ENCODE measurements at regions not wholly inside any gene's neighbourhood (a gene's known extent, or its start where the extent isn't known, plus 50 kb on each side); places are given as distances from the start of the nearest gene placed in this dataset.

GRCh38 chr7:156402255-156402654 is 238.3 kb upstream of the RNF32 start:
- no peaks in the 10 kb centered on the region for H3K36me3 ChIP-seq (ENCODE audit: control insufficient read depth, insufficient read depth, low read length)
- H3K4me3 ChIP-seq (ENCODE audit: low read length) = no peak overlapping the region
- no peak overlapping the region for H3K27ac ChIP-seq (ENCODE audit: low read length)
- no peaks in the 10 kb centered on the region for H3K4me1 ChIP-seq (ENCODE audit: control insufficient read depth, insufficient read depth, low read length)
- no peaks in the 10 kb centered on the region for H3K9me3 ChIP-seq (replicated peaks; ENCODE audit: control insufficient read depth, low read depth, low read length)
- DNase-seq = no peak
- 100% methylated on average over 6 of the region's 11 CpGs for WGBS (ENCODE audit: insufficient coverage)
- H3K27me3 ChIP-seq (ENCODE audit: control insufficient read depth, insufficient read depth, low read length) = no peaks in the 10 kb centered on the region

GRCh38 chr7:156401617-156402016 is 239.0 kb upstream of the RNF32 start:
- Histone ChIP-seq H3K4me3 (ENCODE audit: low read length) (no peak overlapping the region), H3K27ac (ENCODE audit: low read length) (no peak overlapping the region), H3K36me3 (ENCODE audit: control insufficient read depth, insufficient read depth, low read length) (no peaks in the 10 kb centered on the region), H3K27me3 (ENCODE audit: control insufficient read depth, insufficient read depth, low read length) (no peaks in the 10 kb centered on the region), H3K9me3 (replicated peaks; ENCODE audit: control insufficient read depth, low read depth, low read length) (no peaks in the 10 kb centered on the region), H3K4me1 (ENCODE audit: control insufficient read depth, insufficient read depth, low read length) (no peaks in the 10 kb centered on the region)
- DNase-seq = no peak
- WGBS (ENCODE audit: insufficient coverage) = no CpG with 5 or more reads among the region's 9 CpGs

- Histone ChIP-seq H3K27me3 (ENCODE audit: control insufficient read depth, insufficient read depth, low read length) (no peaks in the 10 kb centered on the region), H3K4me1 (ENCODE audit: control insufficient read depth, insufficient read depth, low read length) (no peaks in the 10 kb centered on the region), H3K4me3 (ENCODE audit: low read length) (no peak overlapping the region), H3K9me3 (replicated peaks; ENCODE audit: control insufficient read depth, low read depth, low read length) (no peaks in the 10 kb centered on the region), H3K27ac (ENCODE audit: low read length) (no peak overlapping the region), H3K36me3 (ENCODE audit: control insufficient read depth, insufficient read depth, low read length) (no peaks in the 10 kb centered on the region)
- WGBS (ENCODE audit: insufficient coverage) = no CpG with 5 or more reads among the region's 5 CpGs
- DNase-seq = no peak
Measured at GRCh38 chr7:156400046-156400445, 240.5 kb upstream of the RNF32 start.

- Histone ChIP-seq H3K36me3 (ENCODE audit: control insufficient read depth, insufficient read depth, low read length) (no peaks in the 10 kb centered on the region), H3K4me1 (ENCODE audit: control insufficient read depth, insufficient read depth, low read length) (no peaks in the 10 kb centered on the region), H3K27me3 (ENCODE audit: control insufficient read depth, insufficient read depth, low read length) (no peaks in the 10 kb centered on the region), H3K9me3 (replicated peaks; ENCODE audit: control insufficient read depth, low read depth, low read length) (no peaks in the 10 kb centered on the region), H3K27ac (ENCODE audit: low read length) (no peak overlapping the region), H3K4me3 (ENCODE audit: low read length) (no peak overlapping the region)
- WGBS (ENCODE audit: insufficient coverage) = 77% methylated on average over 16 of the region's 19 CpGs
- no peak for DNase-seq
Measured at GRCh38 chr7:156397249-156397648, 243.3 kb upstream of the RNF32 start.

GRCh38 chr7:156389116-156389692 is 251.4 kb upstream of the RNF32 start:
- Histone ChIP-seq H3K4me1 (ENCODE audit: control insufficient read depth, insufficient read depth, low read length) (no peaks in the 10 kb centered on the region), H3K36me3 (ENCODE audit: control insufficient read depth, insufficient read depth, low read length) (no peaks in the 10 kb centered on the region), H3K9me3 (replicated peaks; ENCODE audit: control insufficient read depth, low read depth, low read length) (no peaks in the 10 kb centered on the region), H3K27me3 (ENCODE audit: control insufficient read depth, insufficient read depth, low read length) (no peaks in the 10 kb centered on the region), H3K4me3 (ENCODE audit: low read length) (no peak overlapping the region), H3K27ac (ENCODE audit: low read length) (no peak overlapping the region)
- no peak for DNase-seq
- WGBS (ENCODE audit: insufficient coverage) = 87% methylated on average over 20 of the region's 24 CpGs

- no peaks in the 10 kb centered on the region for H3K36me3 ChIP-seq (ENCODE audit: control insufficient read depth, insufficient read depth, low read length)
- no peaks in the 10 kb centered on the region for H3K27me3 ChIP-seq (ENCODE audit: control insufficient read depth, insufficient read depth, low read length)
- no peaks in the 10 kb centered on the region for H3K9me3 ChIP-seq (replicated peaks; ENCODE audit: control insufficient read depth, low read depth, low read length)
- H3K4me3 ChIP-seq (ENCODE audit: low read length) = no peak overlapping the region
- H3K4me1 ChIP-seq (ENCODE audit: control insufficient read depth, insufficient read depth, low read length) = no peaks in the 10 kb centered on the region
- no peak overlapping the region for H3K27ac ChIP-seq (ENCODE audit: low read length)
- peak; percentile 13 for DNase-seq
- WGBS (ENCODE audit: insufficient coverage) = 6% methylated on average over 6 of the region's 6 CpGs
Measured at GRCh38 chr7:156386097-156386496, 254.5 kb upstream of the RNF32 start.

- H3K4me3 ChIP-seq (ENCODE audit: low read length) = no peak overlapping the region
- H3K27me3 ChIP-seq (ENCODE audit: control insufficient read depth, insufficient read depth, low read length) = no peaks in the 10 kb centered on the region
- DNase-seq = no peak
- no peaks in the 10 kb centered on the region for H3K36me3 ChIP-seq (ENCODE audit: control insufficient read depth, insufficient read depth, low read length)
- 90% methylated on average over 14 of the region's 14 CpGs for WGBS (ENCODE audit: insufficient coverage)
- no peaks in the 10 kb centered on the region for H3K9me3 ChIP-seq (replicated peaks; ENCODE audit: control insufficient read depth, low read depth, low read length)
- no peaks in the 10 kb centered on the region for H3K4me1 ChIP-seq (ENCODE audit: control insufficient read depth, insufficient read depth, low read length)
- H3K27ac ChIP-seq (ENCODE audit: low read length) = no peak overlapping the region
Measured at GRCh38 chr7:156384706-156385105, 255.9 kb upstream of the RNF32 start.

- Histone ChIP-seq H3K4me1 (ENCODE audit: control insufficient read depth, insufficient read depth, low read length) (no peaks in the 10 kb centered on the region), H3K27ac (ENCODE audit: low read length) (no peak overlapping the region), H3K36me3 (ENCODE audit: control insufficient read depth, insufficient read depth, low read length) (no peaks in the 10 kb centered on the region), H3K9me3 (replicated peaks; ENCODE audit: control insufficient read depth, low read depth, low read length) (no peaks in the 10 kb centered on the region), H3K4me3 (ENCODE audit: low read length) (no peak overlapping the region), H3K27me3 (ENCODE audit: control insufficient read depth, insufficient read depth, low read length) (no peaks in the 10 kb centered on the region)
- no peak for DNase-seq
- WGBS (ENCODE audit: insufficient coverage) = 52% methylated on average over 2 of the region's 4 CpGs
Measured at GRCh38 chr7:156383526-156383925, 257.0 kb upstream of the RNF32 start.

GRCh38 chr7:156380261-156380660 is 260.3 kb upstream of the RNF32 start:
- WGBS (ENCODE audit: insufficient coverage) = 80% methylated on average over 1 of the region's 4 CpGs
- Histone ChIP-seq H3K27ac (ENCODE audit: low read length) (no peak overlapping the region), H3K9me3 (replicated peaks; ENCODE audit: control insufficient read depth, low read depth, low read length) (no peaks in the 10 kb centered on the region), H3K36me3 (ENCODE audit: control insufficient read depth, insufficient read depth, low read length) (no peaks in the 10 kb centered on the region), H3K4me1 (ENCODE audit: control insufficient read depth, insufficient read depth, low read length) (peaks cover 3% of the 10 kb centered on the region), H3K27me3 (ENCODE audit: control insufficient read depth, insufficient read depth, low read length) (no peaks in the 10 kb centered on the region), H3K4me3 (ENCODE audit: low read length) (no peak overlapping the region)
- DNase-seq = no peak

- WGBS (ENCODE audit: insufficient coverage) = 74% methylated on average over 10 of the region's 14 CpGs
- DNase-seq = no peak
- Histone ChIP-seq H3K27ac (ENCODE audit: low read length) (no peak overlapping the region), H3K27me3 (ENCODE audit: control insufficient read depth, insufficient read depth, low read length) (no peaks in the 10 kb centered on the region), H3K4me3 (ENCODE audit: low read length) (no peak overlapping the region), H3K4me1 (ENCODE audit: control insufficient read depth, insufficient read depth, low read length) (peaks cover 3% of the 10 kb centered on the region), H3K9me3 (replicated peaks; ENCODE audit: control insufficient read depth, low read depth, low read length) (no peaks in the 10 kb centered on the region), H3K36me3 (ENCODE audit: control insufficient read depth, insufficient read depth, low read length) (no peaks in the 10 kb centered on the region)
Measured at GRCh38 chr7:156379324-156380070, 261.1 kb upstream of the RNF32 start.
